Body of pancreas (tissue), 4 donors: ENCODE measurements at regions not wholly inside any gene's neighbourhood (a gene's known extent, or its start where the extent isn't known, plus 50 kb on each side); places are given as distances from the start of the nearest gene placed in this dataset.

Source experiments
- ATAC-seq: fragments of 150-250 bp; one replicate; pipeline ENCODE4 v1.9.1; 2016
- DNase-seq, 4 donors: peaks; one replicate each; pipeline ENCODE4 v3.0.0-alpha.2; 2019
- H3K27ac ChIP-seq, 4 donors: fragments of 200-600 bp; sonication (generic); 1 replicate in 3 of 4; 2 replicates in 1 of 4; pipeline versions ENCODE4 v1.5.1 to v1.6.1; 2016 to 2019; ENCODE audit warnings: mild to moderate bottlenecking in 1 of 4, mixed read lengths in 1 of 4, moderate library complexity in 1 of 4
- H3K27me3 ChIP-seq, 2 donors: fragments of 200-600 bp; sonication (generic); one replicate each; pipeline ENCODE4 v1.6.0; 2016; ENCODE audit warnings: mild to moderate bottlenecking in 1 of 2
- H3K36me3 ChIP-seq, 2 donors: fragments of 200-600 bp; sonication (generic); replicated peaks in 1 of 2; 2 replicates each; pipeline ENCODE4 v1.5.1; 2016; ENCODE audit warnings: low read depth in 2 of 2; ENCODE audit not compliant: insufficient read depth in 1 of 2
- H3K4me1 ChIP-seq: fragments of 200-600 bp; sonication (generic); one replicate; pipeline ENCODE4 v1.6.0; 2016
- H3K4me3 ChIP-seq, 2 donors: fragments of 200-600 bp; sonication (generic); 1 replicate in 1 of 2; 2 replicates in 1 of 2; pipeline ENCODE4 v1.5.1; 2016 to 2019
- H3K9me3 ChIP-seq, 3 donors: fragments of 200-600 bp; sonication (generic); 1 replicate in 2 of 3; 2 replicates in 1 of 3; pipeline ENCODE4 v1.5.1; 2016
- CTCF ChIP-seq, 7 experiments: fragments of 450-650 bp in 4 of 7; fragments of 200-600 bp in 3 of 7; sonication (generic) in 3 of 7; IDR thresholded peaks; one replicate each; pipeline ENCODE4 v1.5.1; 2016 to 2019; ENCODE audit warnings: antibody characterized with exemption in 7 of 7
- POLR2A ChIP-seq, 3 donors: fragments of 450-650 bp; IDR thresholded peaks; one replicate each; pipeline ENCODE4 v1.6.1; 2016; ENCODE audit warnings: antibody characterized with exemption in 3 of 3, mild to moderate bottlenecking in 2 of 3
- WGBS, 2 donors: methylation state at CpG; one replicate each; pipeline ENCODE4 v1.1.5; 2017; 5-methylcytosine and 5-hydroxymethylcytosine counted together
- intact Hi-C: fragments of 100-400 bp; cut with DNase I; formaldehyde crosslinking; loops from one replicate; pipeline ENCODE4 v1.15.1; 2023

DNA sequence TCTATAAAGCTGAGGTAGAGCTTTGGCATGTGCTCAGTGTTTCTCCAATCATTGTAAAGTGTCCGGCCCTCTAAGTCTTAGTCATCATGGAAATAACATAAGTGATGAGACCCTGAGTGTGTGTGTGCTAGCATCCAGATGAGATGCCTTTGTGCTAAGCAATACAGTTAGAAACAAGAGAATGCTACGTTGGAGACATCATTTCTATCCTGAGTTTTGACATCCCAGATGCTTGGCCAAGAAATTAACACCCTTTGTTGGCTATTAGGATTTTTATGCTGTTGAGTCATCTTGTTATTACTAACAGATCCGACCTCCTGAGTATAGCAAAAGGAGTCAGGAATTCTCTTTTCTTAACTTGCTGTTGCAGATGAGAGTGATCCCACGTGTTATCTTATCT, 508.0 kb downstream of the GADD45G start:
- no peaks in the 10 kb centered on the region for H3K9me3 ChIP-seq
- intact Hi-C loops: no loop called here
- H3K4me3 ChIP-seq: no peak overlapping the region
- no peak for ATAC-seq
- 31 to 45% methylated on average over 4 of the region's 4 CpGs for WGBS, 2 donors
- DNase-seq: no peak
- H3K27ac ChIP-seq: no peak overlapping the region
- H3K36me3 ChIP-seq: no peaks in the 10 kb centered on the region
- peaks cover 9% of the 10 kb centered on the region for H3K4me1 ChIP-seq
- TF ChIP-seq CTCF (IDR thresholded peaks at IDR 0.05) (no peak), POLR2A (IDR thresholded peaks at IDR 0.05) (no peak)
- H3K27me3 ChIP-seq: no peaks in the 10 kb centered on the region

GRCh38 chr9:90114641-90115425, 510.0 kb downstream of the GADD45G start:
- 90 to 94% methylated on average over 4 of the region's 4 CpGs for WGBS, 2 donors
- Histone ChIP-seq H3K4me1 (no peaks in the 10 kb centered on the region), H3K36me3 (no peaks in the 10 kb centered on the region), H3K27me3 (no peaks in the 10 kb centered on the region), H3K9me3 (no peaks in the 10 kb centered on the region), H3K4me3 (no peak overlapping the region), H3K27ac (no peak overlapping the region)
- DNase-seq (no peak), ATAC-seq (no peak)
- TF ChIP-seq CTCF (IDR thresholded peaks at IDR 0.05) (no peak), POLR2A (IDR thresholded peaks at IDR 0.05) (no peak)
- intact Hi-C loops: no loop called here

GRCh38 chr9:90121762-90122161, 517.0 kb downstream of the GADD45G start:
- Histone ChIP-seq H3K4me3 (no peak overlapping the region), H3K4me1 (no peaks in the 10 kb centered on the region), H3K9me3 (no peaks in the 10 kb centered on the region), H3K27me3 (no peaks in the 10 kb centered on the region), H3K36me3 (no peaks in the 10 kb centered on the region), H3K27ac (no peak overlapping the region)
- intact Hi-C loops: no loop called here
- no peak for ATAC-seq
- DNase-seq: no peak
- TF ChIP-seq CTCF (IDR thresholded peaks at IDR 0.05) (no peak), POLR2A (IDR thresholded peaks at IDR 0.05) (no peak)
- WGBS, 2 donors: 77 to 78% methylated on average over 7 of the region's 7 CpGs

DNA sequence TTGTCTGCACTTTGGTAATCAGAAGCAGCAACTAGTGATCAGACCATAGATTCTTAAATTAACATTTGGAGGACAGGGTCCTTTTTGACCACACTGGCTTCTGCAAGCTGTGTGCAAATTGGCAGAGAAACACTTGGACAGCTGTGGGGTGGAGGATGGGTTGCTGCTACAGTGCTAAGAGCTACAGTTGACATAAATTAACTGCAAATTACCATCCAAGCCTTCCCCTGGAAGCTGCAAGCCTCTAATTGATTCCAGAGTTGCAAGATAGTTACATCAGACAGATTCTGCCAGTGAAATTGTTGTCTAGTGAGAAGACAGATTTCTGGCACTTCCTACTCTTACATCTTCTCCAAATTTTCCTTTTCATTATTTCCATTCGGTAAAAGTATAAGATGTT, 517.7 kb downstream of the DIRAS2 start:
- Histone ChIP-seq H3K9me3 (no peaks in the 10 kb centered on the region), H3K36me3 (no peaks in the 10 kb centered on the region), H3K4me3 (no peak overlapping the region), H3K27ac (no peak overlapping the region), H3K27me3 (no peaks in the 10 kb centered on the region), H3K4me1 (no peaks in the 10 kb centered on the region)
- TF ChIP-seq POLR2A (IDR thresholded peaks at IDR 0.05) (no peak), CTCF (IDR thresholded peaks at IDR 0.05) (no peak)
- no peak for DNase-seq
- no peak for ATAC-seq
- intact Hi-C loops: no loop called here
- whole genome bisulfite sequencing, 2 donors: 65 to 83% methylated on average over 1 of the region's 1 CpG

GRCh38 chr9:90127923-90128322, 514.7 kb downstream of the DIRAS2 start:
- H3K27ac ChIP-seq: no peak overlapping the region
- H3K9me3 ChIP-seq: no peaks in the 10 kb centered on the region
- ATAC-seq (no peak), DNase-seq (no peak)
- no peaks in the 10 kb centered on the region for H3K27me3 ChIP-seq
- H3K4me3 ChIP-seq: no peak overlapping the region
- H3K4me1 ChIP-seq: no peaks in the 10 kb centered on the region
- TF ChIP-seq POLR2A (IDR thresholded peaks at IDR 0.05) (no peak), CTCF (IDR thresholded peaks at IDR 0.05) (no peak)
- no peaks in the 10 kb centered on the region for H3K36me3 ChIP-seq
- intact Hi-C loops: no loop called here
- 80 to 90% methylated on average over 5 of the region's 5 CpGs for WGBS, 2 donors
